OCI-LY1 (cell line): ENCODE measurements at regions not wholly inside any gene's neighbourhood (a gene's known extent, or its start where the extent isn't known, plus 50 kb on each side); places are given as distances from the start of the nearest gene placed in this dataset.

ENCODE experiments used
- H2AFZ ChIP-seq: fragments of 200-600 bp; sonication (generic), shearing (Covaris generic); 2 replicates; pipeline ENCODE4 v1.6.0; 2014; ENCODE audit warnings: antibody characterized with exemption, mild to moderate bottlenecking, low read length
- H3F3A ChIP-seq: fragments of 200-600 bp; sonication (generic), shearing (Covaris generic); 2 replicates; pipeline ENCODE4 v1.6.0; 2014; ENCODE audit warnings: mild to moderate bottlenecking, antibody characterized with exemption, low read length, moderate library complexity; ENCODE audit not compliant: insufficient read depth
- H3K27ac ChIP-seq: fragments of 200-600 bp; sonication (generic); 2 replicates; pipeline ENCODE4 v1.5.1; 2014; ENCODE audit warnings: low read length, mixed run types, mild to moderate bottlenecking, low read depth; ENCODE audit not compliant: poor library complexity, severe bottlenecking
- H3K27me3 ChIP-seq: fragments of 200-600 bp; sonication (generic); 2 replicates; pipeline ENCODE4 v1.6.0; 2014; ENCODE audit warnings: antibody characterized with exemption, mild to moderate bottlenecking, low read length, moderate library complexity; ENCODE audit not compliant: insufficient read depth
- H3K36me3 ChIP-seq: fragments of 200-600 bp; sonication (generic); 2 replicates; pipeline ENCODE4 v1.6.1; 2014; ENCODE audit warnings: mild to moderate bottlenecking, antibody characterized with exemption, low read length, moderate library complexity, mixed read lengths; ENCODE audit not compliant: insufficient read depth
- H3K4me1 ChIP-seq: fragments of 200-600 bp; sonication (generic); 2 replicates; pipeline ENCODE4 v1.5.1; 2014; ENCODE audit warnings: mild to moderate bottlenecking, low read length, moderate library complexity; ENCODE audit not compliant: insufficient read depth, severe bottlenecking
- H3K4me2 ChIP-seq: fragments of 200-600 bp; sonication (generic), shearing (Covaris generic); 2 replicates; pipeline ENCODE4 v1.6.1; 2014; ENCODE audit warnings: low read length
- H3K4me3 ChIP-seq: fragments of 200-600 bp; sonication (generic); 2 replicates; pipeline ENCODE4 v1.5.1; 2014; ENCODE audit warnings: low read length, low read depth, mild to moderate bottlenecking, mixed read lengths; ENCODE audit not compliant: poor library complexity, severe bottlenecking
- H3K79me2 ChIP-seq: fragments of 200-600 bp; shearing (Covaris generic); 2 replicates; pipeline ENCODE4 v1.6.1; 2016; ENCODE audit warnings: mixed run types, low read length, mixed read lengths; ENCODE audit not compliant: insufficient read depth
- H3K9ac ChIP-seq: fragments of 200-600 bp; sonication (generic), shearing (Covaris generic); 2 replicates; pipeline ENCODE4 v1.6.1; 2014; ENCODE audit warnings: mild to moderate bottlenecking, low read length, mixed read lengths
- H3K9me2 ChIP-seq: fragments of 200-600 bp; sonication (generic), shearing (Covaris generic); 2 replicates; pipeline ENCODE4 v1.6.1; 2014; ENCODE audit warnings: low read depth, mild to moderate bottlenecking, low read length, mixed read lengths
- H3K9me3 ChIP-seq: fragments of 200-600 bp; shearing (Covaris generic); 2 replicates; pipeline ENCODE4 v1.6.1; 2014; ENCODE audit warnings: low read length, mixed read lengths
- H4K20me1 ChIP-seq: fragments of 200-600 bp; sonication (generic), shearing (Covaris generic); 2 replicates; pipeline ENCODE4 v1.6.0; 2016; ENCODE audit warnings: mild to moderate bottlenecking, low read length; ENCODE audit not compliant: insufficient read depth
- EZH2 ChIP-seq: fragments of 200-600 bp; sonication (generic), shearing (Covaris generic); IDR thresholded peaks from 2 replicates; pipeline ENCODE4 v1.8.0; 2017; ENCODE audit warnings: borderline replicate concordance, mixed run types, mild to moderate bottlenecking, antibody characterized with exemption, low read length, moderate library complexity, mixed read lengths
- TF ChIP-seq, protein P1 (sequence below): fragments of 200-600 bp; sonication (generic), shearing (Covaris generic); IDR thresholded peaks from 2 replicates; pipeline ENCODE4 v1.5.1; 2017; ENCODE audit warnings: mild to moderate bottlenecking, antibody characterized with exemption, low read length, moderate library complexity, mixed read lengths

DNA sequence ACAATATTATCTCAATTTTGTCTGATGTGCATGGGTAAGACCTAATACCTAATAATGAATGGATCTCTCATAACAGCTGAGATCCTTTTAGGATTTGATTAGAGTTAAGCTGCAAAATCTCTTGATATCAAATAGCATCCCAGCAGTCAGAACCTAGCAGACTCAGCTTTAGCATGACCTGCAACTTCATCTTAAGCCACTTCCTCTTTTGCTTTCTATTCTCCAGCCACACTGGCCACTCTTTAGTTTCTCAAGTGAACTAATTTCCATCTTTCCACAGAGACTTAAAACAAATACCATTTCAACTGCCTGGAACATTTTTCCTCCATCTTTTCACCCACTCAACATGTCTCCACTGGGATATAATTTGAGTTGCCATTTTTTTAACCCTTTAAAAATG, 1251.6 kb upstream of the ZEB2 start:
- no peaks in the 10 kb centered on the region for H3F3A ChIP-seq
- no peaks in the 10 kb centered on the region for H3K27me3 ChIP-seq
- H3K9me3 ChIP-seq = no peaks in the 10 kb centered on the region
- TF ChIP-seq, protein P1, sequence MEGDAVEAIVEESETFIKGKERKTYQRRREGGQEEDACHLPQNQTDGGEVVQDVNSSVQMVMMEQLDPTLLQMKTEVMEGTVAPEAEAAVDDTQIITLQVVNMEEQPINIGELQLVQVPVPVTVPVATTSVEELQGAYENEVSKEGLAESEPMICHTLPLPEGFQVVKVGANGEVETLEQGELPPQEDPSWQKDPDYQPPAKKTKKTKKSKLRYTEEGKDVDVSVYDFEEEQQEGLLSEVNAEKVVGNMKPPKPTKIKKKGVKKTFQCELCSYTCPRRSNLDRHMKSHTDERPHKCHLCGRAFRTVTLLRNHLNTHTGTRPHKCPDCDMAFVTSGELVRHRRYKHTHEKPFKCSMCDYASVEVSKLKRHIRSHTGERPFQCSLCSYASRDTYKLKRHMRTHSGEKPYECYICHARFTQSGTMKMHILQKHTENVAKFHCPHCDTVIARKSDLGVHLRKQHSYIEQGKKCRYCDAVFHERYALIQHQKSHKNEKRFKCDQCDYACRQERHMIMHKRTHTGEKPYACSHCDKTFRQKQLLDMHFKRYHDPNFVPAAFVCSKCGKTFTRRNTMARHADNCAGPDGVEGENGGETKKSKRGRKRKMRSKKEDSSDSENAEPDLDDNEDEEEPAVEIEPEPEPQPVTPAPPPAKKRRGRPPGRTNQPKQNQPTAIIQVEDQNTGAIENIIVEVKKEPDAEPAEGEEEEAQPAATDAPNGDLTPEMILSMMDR = no peak
- TF ChIP-seq EZH2 = no peak
- H3K9me2 ChIP-seq = no peaks in the 10 kb centered on the region
- H3K36me3 ChIP-seq = no peaks in the 10 kb centered on the region
- H3K4me1 ChIP-seq = peaks cover 19% of the 10 kb centered on the region
- no peak overlapping the region for H3K4me3 ChIP-seq
- no peak overlapping the region for H3K27ac ChIP-seq
- no peak overlapping the region for H3K9ac ChIP-seq
- no peaks in the 10 kb centered on the region for H3K79me2 ChIP-seq
- H3K4me2 ChIP-seq = no peak overlapping the region
- no peak overlapping the region for H2AFZ ChIP-seq
- no peaks in the 10 kb centered on the region for H4K20me1 ChIP-seq

DNA sequence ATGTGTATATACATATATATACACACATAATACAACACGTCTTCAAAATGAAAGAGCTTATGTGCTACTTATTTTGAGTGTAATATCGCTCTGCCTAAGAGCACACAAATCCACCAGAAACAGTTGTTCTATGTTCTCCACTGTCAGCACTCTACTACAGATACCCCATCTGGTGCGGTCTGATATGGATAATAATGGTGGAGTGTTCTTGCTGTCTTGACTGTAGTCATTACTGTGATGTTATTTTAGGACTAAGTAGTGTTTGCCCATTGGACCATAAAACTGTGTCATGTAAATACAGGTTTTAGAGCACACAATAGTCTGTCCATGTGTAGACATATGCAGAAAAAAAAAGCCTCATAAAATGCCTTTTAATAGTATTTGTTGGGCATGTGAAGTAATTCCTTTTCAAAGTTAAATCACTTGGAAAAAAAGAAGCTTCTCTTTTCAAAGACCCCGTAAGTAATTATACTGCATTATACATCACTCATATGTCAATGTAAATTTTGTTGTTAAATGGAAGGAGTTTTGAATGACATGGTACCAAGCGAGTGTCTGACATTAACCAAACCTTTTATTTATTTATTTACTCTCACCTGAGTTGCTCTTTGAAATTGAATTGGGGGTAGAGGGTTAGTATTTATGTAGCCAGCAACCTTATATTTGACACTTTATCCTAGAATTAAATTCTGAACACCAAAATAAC, 1249.2 kb upstream of the ZEB2 start:
- Histone ChIP-seq H3K4me2 (no peak overlapping the region), H3K27ac (no peak overlapping the region), H3K36me3 (no peaks in the 10 kb centered on the region), H3K9me2 (no peaks in the 10 kb centered on the region), H3K27me3 (no peaks in the 10 kb centered on the region), H3K79me2 (no peaks in the 10 kb centered on the region), H3K4me3 (no peak overlapping the region), H2AFZ (no peak overlapping the region), H4K20me1 (no peaks in the 10 kb centered on the region), H3F3A (no peaks in the 10 kb centered on the region), H3K9ac (no peak overlapping the region), H3K4me1 (peaks cover 11% of the 10 kb centered on the region), H3K9me3 (no peaks in the 10 kb centered on the region)
- TF ChIP-seq, protein P1 = no peak
- TF ChIP-seq EZH2 = no peak

DNA sequence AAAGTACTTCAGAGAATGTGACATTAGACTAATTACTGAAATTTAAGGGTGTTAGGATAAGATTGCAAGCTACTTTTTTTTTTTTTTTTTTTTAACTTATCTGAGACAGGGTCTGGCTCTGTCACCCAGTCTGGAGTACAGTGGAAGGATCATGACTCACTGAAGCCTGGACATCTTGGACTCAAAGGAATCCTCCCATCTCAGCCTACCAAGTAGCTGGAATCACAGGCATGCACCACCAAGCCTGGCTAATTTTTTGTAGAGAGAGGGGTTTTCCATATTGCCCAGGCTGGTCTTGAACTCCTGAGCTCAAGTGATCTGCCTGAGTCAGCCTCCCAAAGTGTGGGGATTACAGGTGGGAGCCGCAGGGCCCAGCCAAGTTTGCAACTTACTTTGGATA, 1246.0 kb upstream of the ZEB2 start:
- Histone ChIP-seq H3K36me3 (no peaks in the 10 kb centered on the region), H4K20me1 (no peaks in the 10 kb centered on the region), H3K9me2 (no peaks in the 10 kb centered on the region), H3K9ac (no peak overlapping the region), H3K4me2 (no peak overlapping the region), H3K79me2 (no peaks in the 10 kb centered on the region), H2AFZ (no peak overlapping the region), H3K4me1 (peaks cover under 1% of the 10 kb centered on the region), H3F3A (no peaks in the 10 kb centered on the region), H3K4me3 (no peak overlapping the region), H3K27ac (no peak overlapping the region), H3K27me3 (no peaks in the 10 kb centered on the region), H3K9me3 (no peaks in the 10 kb centered on the region)
- TF ChIP-seq, protein P1 = no peak
- no peak for TF ChIP-seq EZH2
